IMR-90 (cell line): ENCODE measurements at regions not wholly inside any gene's neighbourhood (a gene's known extent, or its start where the extent isn't known, plus 50 kb on each side); places are given as distances from the start of the nearest gene placed in this dataset.

Experiments used
- ATAC-seq: fragments of 200-7000 bp; cut with Tn5 transposase; 2 replicates; pipeline ENCODE4 v1.9.1; 2020; ENCODE audit warnings: low read depth, mild to moderate bottlenecking, moderate library complexity
- BruUV-seq: library from RNA; stranded (reverse); fragments of 400-500 nt; replicated peaks from 2 replicates; lab custom pipeline; 2021; lab: Mats Ljungman, UMichigan
- CTCF ChIA-PET: fragments of 300-600 bp; formaldehyde crosslinking; extraction: SDS; loops from one replicate; lab custom pipeline; 2021; ENCODE audit warnings: antibody characterized with exemption; lab: Yijun Ruan, JAX
- POLR2A ChIA-PET: fragments of 300-600 bp; sonication (Branson Sonifier 250); formaldehyde crosslinking; loops from one replicate; lab custom pipeline; 2022; ENCODE audit warnings: antibody characterized with exemption; ENCODE audit not compliant: unreplicated experiment; lab: Charles Lee
- DNase-seq: peaks from one replicate; pipeline ENCODE4 v3.0.0; 2013
- H2AFZ ChIP-seq: replicated peaks from 2 replicates; pipeline ENCODE3; 2013; ENCODE audit warnings: low read length, mild to moderate bottlenecking; ENCODE audit not compliant: poor library complexity
- H2AK5ac ChIP-seq: 2 replicates; pipeline ENCODE4 v1.6.1; 2013; ENCODE audit warnings: low read depth, low read length, inconsistent platforms
- H2AK9ac ChIP-seq: replicated peaks from 2 replicates; pipeline ENCODE3; 2013; ENCODE audit warnings: mild to moderate bottlenecking, low read depth, low read length, moderate library complexity; ENCODE audit not compliant: poor library complexity
- H2BK120ac ChIP-seq: 2 replicates; pipeline ENCODE4 v1.6.1; 2013; ENCODE audit warnings: low read depth, low read length, inconsistent platforms
- H2BK15ac ChIP-seq: 3 replicates; pipeline ENCODE4 v1.6.1; 2013; ENCODE audit warnings: low read depth, low read length, inconsistent platforms
- H2BK20ac ChIP-seq: 2 replicates; pipeline ENCODE4 v1.6.1; 2013; ENCODE audit warnings: low read depth, mild to moderate bottlenecking, inconsistent platforms, low read length, moderate library complexity
- H2BK5ac ChIP-seq: 2 replicates; pipeline ENCODE4 v1.6.1; 2013; ENCODE audit warnings: mild to moderate bottlenecking, low read depth, low read length, inconsistent platforms; ENCODE audit not compliant: poor library complexity, severe bottlenecking
- H3K14ac ChIP-seq: replicated peaks from 2 replicates; pipeline ENCODE4 v1.6.1; 2013; ENCODE audit warnings: low read depth, low read length, inconsistent platforms
- H3K18ac ChIP-seq: 2 replicates; pipeline ENCODE4 v1.6.1; 2013; ENCODE audit warnings: low read depth, low read length, control low read depth
- H3K23ac ChIP-seq: 2 replicates; pipeline ENCODE4 v1.6.1; 2013; ENCODE audit warnings: low read depth, low read length, inconsistent platforms
- H3K27ac ChIP-seq: 2 replicates; pipeline ENCODE4 v1.5.1; 2013; ENCODE audit warnings: mild to moderate bottlenecking, control low read depth, low read length; ENCODE audit not compliant: insufficient read depth
- H3K27me3 ChIP-seq: 2 replicates; pipeline ENCODE4 v1.6.1; 2013; ENCODE audit warnings: low read length; ENCODE audit not compliant: control insufficient read depth, insufficient read depth
- H3K36me3 ChIP-seq: 2 replicates; pipeline ENCODE4 v1.6.1; 2013; ENCODE audit warnings: low read length, mixed read lengths; ENCODE audit not compliant: control insufficient read depth, insufficient read depth
- H3K4ac ChIP-seq: 2 replicates; pipeline ENCODE4 v1.6.1; 2013; ENCODE audit warnings: low read depth, low read length, inconsistent platforms
- H3K4me1 ChIP-seq: 2 replicates; pipeline ENCODE4 v1.6.1; 2013; ENCODE audit warnings: low read length, mixed read lengths; ENCODE audit not compliant: control insufficient read depth, insufficient read depth
- H3K4me2 ChIP-seq: 2 replicates; pipeline ENCODE4 v1.6.1; 2013; ENCODE audit warnings: low read depth, mild to moderate bottlenecking, control low read depth, low read length, moderate library complexity
- H3K4me3 ChIP-seq: 2 replicates; pipeline ENCODE4 v1.5.1; 2013; ENCODE audit warnings: low read depth, mild to moderate bottlenecking, control low read depth, low read length, moderate library complexity; ENCODE audit not compliant: insufficient read depth
- H3K56ac ChIP-seq: 2 replicates; pipeline ENCODE4 v1.6.1; 2013; ENCODE audit warnings: low read length, inconsistent platforms; ENCODE audit not compliant: insufficient read depth; ENCODE audit errors: extremely low read depth
- H3K79me1 ChIP-seq, 2 experiments: 2 replicates each; pipeline ENCODE4 v1.6.1; 2013; ENCODE audit warnings: low read length in 2 of 2, inconsistent platforms in 1 of 2, low read depth in 1 of 2
- H3K9ac ChIP-seq: 2 replicates; pipeline ENCODE4 v1.6.1; 2013; ENCODE audit warnings: low read depth, low read length, control low read depth
- H3K9me1 ChIP-seq: 2 replicates; pipeline ENCODE4 v1.6.1; 2013; ENCODE audit warnings: low read length, inconsistent platforms; ENCODE audit not compliant: insufficient read depth
- H3K9me3 ChIP-seq: 2 replicates; pipeline ENCODE4 v1.6.1; 2013; ENCODE audit warnings: low read length; ENCODE audit not compliant: control insufficient read depth, insufficient read depth
- H4K20me1 ChIP-seq: 2 replicates; pipeline ENCODE4 v1.6.1; 2013; ENCODE audit warnings: low read length, inconsistent platforms; ENCODE audit not compliant: insufficient read depth
- H4K5ac ChIP-seq: 2 replicates; pipeline ENCODE4 v1.6.1; 2013; ENCODE audit warnings: mild to moderate bottlenecking, low read depth, low read length, control low read depth
- H4K8ac ChIP-seq, 2 experiments: 2 replicates each; pipeline ENCODE4 v1.6.1; 2013; ENCODE audit warnings: low read depth in 2 of 2, low read length in 2 of 2, control low read depth in 1 of 2, inconsistent platforms in 1 of 2
- H4K91ac ChIP-seq: 2 replicates; pipeline ENCODE4 v1.6.1; 2013; ENCODE audit warnings: low read depth, low read length, inconsistent platforms; ENCODE audit not compliant: insufficient read depth
- BHLHE40 ChIP-seq: fragments of 150-350 bp; IDR thresholded peaks from 2 replicates; pipeline ENCODE4 v1.6.1; 2016; ENCODE audit warnings: mild to moderate bottlenecking, low read depth, low read length
- CEBPB ChIP-seq: IDR thresholded peaks from 2 replicates; pipeline ENCODE4 v1.6.1; 2012; ENCODE audit warnings: low read depth, low read length, improper control_type of control experiment
- CTCF ChIP-seq: conservative IDR thresholded peaks from 2 replicates; pipeline ENCODE4 v1.5.1; 2012; ENCODE audit warnings: mild to moderate bottlenecking, low read depth, low read length, improper control_type of control experiment
- ELK1 ChIP-seq: fragments of 150-350 bp; IDR thresholded peaks from 2 replicates; pipeline ENCODE4 v1.6.1; 2016; ENCODE audit warnings: low read depth, mild to moderate bottlenecking, low read length, moderate library complexity, borderline replicate concordance
- FOS ChIP-seq: fragments of 150-350 bp; IDR thresholded peaks from 2 replicates; pipeline ENCODE4 v1.6.1; 2016; ENCODE audit warnings: low read depth, low read length
- MAFK ChIP-seq: IDR thresholded peaks from 2 replicates; pipeline ENCODE4 v1.6.1; 2012; ENCODE audit warnings: low read depth, low read length, improper control_type of control experiment
- RAD21 ChIP-seq: IDR thresholded peaks from 2 replicates; pipeline ENCODE4 v1.6.1; 2012; ENCODE audit warnings: low read length, improper control_type of control experiment
- RCOR1 ChIP-seq: IDR thresholded peaks from 2 replicates; pipeline ENCODE4 v1.6.1; 2012; ENCODE audit warnings: mild to moderate bottlenecking, low read length, improper control_type of control experiment; ENCODE audit not compliant: insufficient replicate concordance
- SMC3 ChIP-seq: fragments of 150-350 bp; IDR thresholded peaks from 2 replicates; pipeline ENCODE4 v1.6.1; 2016; ENCODE audit warnings: low read depth, mild to moderate bottlenecking, antibody characterized with exemption, low read length, moderate library complexity
- WGBS, 2 experiments: methylation state at CpG; one replicate each; pipeline versions ENCODE4 v1.1.5 to v1.1.7; 2013; ENCODE audit warnings: missing lambda C conversion rate in 2 of 2; ENCODE audit not compliant: insufficient read length in 1 of 2; ENCODE audit errors: extremely low coverage in 2 of 2; 5-methylcytosine and 5-hydroxymethylcytosine counted together
- dilution Hi-C: fragments of 300-500 bp; cut with HindIII; formaldehyde crosslinking; loops from one replicate; pipeline ENCODE4 v1.14.3; 2018; ENCODE audit warnings: low sequenced_read_pairs; ENCODE audit not compliant: unreplicated experiment
- in situ Hi-C: fragments of 300-500 bp; cut with MboI; formaldehyde crosslinking; loops from 3 replicates; pipeline ENCODE4 v1.14.3; 2019; ENCODE audit warnings: low sequenced_read_pairs, inconsistent platforms, mixed read lengths
- intact Hi-C: fragments of 100-400 bp; cut with micrococcal nuclease; formaldehyde crosslinking; loops from 2 replicates; pipeline ENCODE4 v1.10.0; 2022

GRCh38 chr2:72036173-72036545, 111.5 kb downstream of the CYP26B1 start:
- Histone ChIP-seq H3K9me3 (no peaks in the 10 kb centered on the region), H2BK20ac (no peak overlapping the region), H3K27ac (no peak overlapping the region), H3K23ac (no peak overlapping the region), H3K79me1 (no peaks in the 10 kb centered on the region), H3K14ac (no peak overlapping the region), H3K4ac (no peak overlapping the region), H2BK5ac (no peak overlapping the region), H3K4me3 (no peak overlapping the region), H2AK9ac (no peak overlapping the region), H3K9me1 (no peaks in the 10 kb centered on the region), H4K5ac (no peak overlapping the region), H3K56ac (no peak overlapping the region), H3K4me1 (no peaks in the 10 kb centered on the region), H3K4me2 (no peak overlapping the region), H2AFZ (no peak overlapping the region), H4K20me1 (no peaks in the 10 kb centered on the region), H3K18ac (no peak overlapping the region), H2BK15ac (no peak overlapping the region), H4K8ac (no peak overlapping the region), H3K27me3 (peaks cover 2% of the 10 kb centered on the region; the same call in 1 of the 2 replicates), H4K91ac (no peak overlapping the region), H3K9ac (no peak overlapping the region), H3K36me3 (no peaks in the 10 kb centered on the region), H2AK5ac (no peak overlapping the region), H2BK120ac (no peak overlapping the region)
- dilution Hi-C loops: no loop called here
- BruUV-seq: no TSS peak
- POLR2A ChIA-PET: no interaction called here
- CTCF ChIA-PET: no interaction called here
- 88% methylated on average over 1 of the region's 3 CpGs; no CpG with 5 or more reads in 1 of the 2 experiments for WGBS, 2 experiments
- no peak for DNase-seq
- no peak for ATAC-seq
- TF ChIP-seq FOS (no peak), RAD21 (no peak), CEBPB (no peak), CTCF (no peak), MAFK (no peak), ELK1 (no peak), BHLHE40 (no peak), SMC3 (no peak), RCOR1 (no peak)
- intact Hi-C loops: no loop called here
- in situ Hi-C loops: no loop called here
